Activated naive CD8-positive, alpha-beta T cell treated with anti-CD3 and anti-CD28 coated beads for 36 hours (primary cell): ENCODE measurements at regions not wholly inside any gene's neighbourhood (a gene's known extent, or its start where the extent isn't known, plus 50 kb on each side); places are given as distances from the start of the nearest gene placed in this dataset.

Source experiments
- DNase-seq: peaks from one replicate; pipeline ENCODE4 v3.0.0; 2021
- H3K27ac Mint-ChIP-seq: one replicate; pipeline ENCODE4 v1.8.0; 2022; ENCODE audit warnings: mild to moderate bottlenecking, moderate library complexity, mixed read lengths
- H3K27me3 Mint-ChIP-seq: one replicate; pipeline ENCODE4 v1.8.0; 2022; ENCODE audit warnings: mild to moderate bottlenecking, mixed read lengths
- H3K36me3 Mint-ChIP-seq: one replicate; pipeline ENCODE4 v1.8.0; 2021; ENCODE audit warnings: mild to moderate bottlenecking, mixed read lengths
- H3K4me1 Mint-ChIP-seq: one replicate; pipeline ENCODE4 v1.8.0; 2021; ENCODE audit warnings: mixed read lengths
- H3K4me3 Mint-ChIP-seq: one replicate; pipeline ENCODE4 v1.8.0; 2022; ENCODE audit warnings: mild to moderate bottlenecking, moderate library complexity, mixed read lengths
- H3K9me3 Mint-ChIP-seq: one replicate; pipeline ENCODE4 v1.8.0; 2022; ENCODE audit warnings: mixed read lengths

- no peaks in the 10 kb centered on the region for H3K36me3 Mint-ChIP-seq
- H3K27ac Mint-ChIP-seq = no peak overlapping the region
- H3K9me3 Mint-ChIP-seq = no peaks in the 10 kb centered on the region
- DNase-seq = no peak
- peaks cover 8% of the 10 kb centered on the region for H3K27me3 Mint-ChIP-seq
- H3K4me3 Mint-ChIP-seq = no peak overlapping the region
- H3K4me1 Mint-ChIP-seq = no peaks in the 10 kb centered on the region
These were observed 112.2 kb upstream of the ZNF608 start for GRCh38 chr5:124858612-124859011.

GRCh38 chr5:124859027-124859426, 112.6 kb upstream of the ZNF608 start:
- Mint-ChIP-seq H3K27ac (no peak overlapping the region), H3K27me3 (peaks cover 8% of the 10 kb centered on the region), H3K4me3 (no peak overlapping the region), H3K36me3 (no peaks in the 10 kb centered on the region), H3K9me3 (no peaks in the 10 kb centered on the region), H3K4me1 (no peaks in the 10 kb centered on the region)
- DNase-seq = no peak

GRCh38 chr5:124859556-124860290, 113.3 kb upstream of the ZNF608 start:
- H3K4me1 Mint-ChIP-seq = no peaks in the 10 kb centered on the region
- H3K27me3 Mint-ChIP-seq = peaks cover 8% of the 10 kb centered on the region
- H3K4me3 Mint-ChIP-seq = no peak overlapping the region
- DNase-seq = no peak
- no peaks in the 10 kb centered on the region for H3K9me3 Mint-ChIP-seq
- no peak overlapping the region for H3K27ac Mint-ChIP-seq
- H3K36me3 Mint-ChIP-seq = no peaks in the 10 kb centered on the region

DNA sequence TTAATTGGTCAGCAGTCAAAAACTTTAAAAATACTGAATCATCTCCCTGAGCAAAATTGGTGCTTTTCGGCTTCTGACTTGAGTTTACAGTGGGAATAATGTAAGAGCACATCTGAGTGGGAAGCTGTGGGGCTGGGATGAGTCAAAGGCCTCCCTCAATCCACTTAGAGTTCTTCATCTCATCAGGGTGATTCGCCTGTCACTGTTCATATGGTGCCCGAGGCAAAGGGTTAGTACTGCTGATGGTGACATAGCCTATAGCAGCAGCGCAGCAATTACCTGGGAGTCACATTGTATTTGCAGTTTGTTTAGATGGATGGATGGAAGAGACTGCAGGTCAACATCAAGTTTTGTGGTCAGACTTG, 113.8 kb upstream of the ZNF608 start:
- H3K27ac Mint-ChIP-seq = no peak overlapping the region
- DNase-seq = no peak
- H3K9me3 Mint-ChIP-seq = no peaks in the 10 kb centered on the region
- peaks cover 8% of the 10 kb centered on the region for H3K27me3 Mint-ChIP-seq
- H3K36me3 Mint-ChIP-seq = no peaks in the 10 kb centered on the region
- no peaks in the 10 kb centered on the region for H3K4me1 Mint-ChIP-seq
- H3K4me3 Mint-ChIP-seq = no peak overlapping the region

DNA sequence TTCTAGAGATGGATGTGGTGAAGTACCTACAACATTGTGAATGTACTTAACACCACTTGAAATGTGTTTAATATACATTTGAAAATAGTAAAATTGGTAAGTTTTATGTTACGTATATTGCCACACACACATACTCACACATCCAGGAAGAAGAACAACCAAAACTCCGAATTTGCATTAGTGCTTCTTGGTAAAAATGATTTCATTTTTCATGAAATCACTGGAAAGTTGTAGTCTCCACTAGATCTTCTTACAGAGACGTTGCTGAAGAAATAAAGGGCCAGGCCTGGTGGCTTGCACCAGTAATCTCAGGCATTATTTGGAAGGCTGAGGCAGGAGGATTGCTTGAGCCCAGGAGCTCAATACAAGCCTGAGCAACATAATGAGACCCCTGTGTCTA, 118.6 kb upstream of the ZNF608 start:
- H3K4me1 Mint-ChIP-seq = peaks cover 4% of the 10 kb centered on the region

GRCh38 chr5:124865603-124866354, 119.3 kb upstream of the ZNF608 start:
- Mint-ChIP-seq H3K4me3 (no peak overlapping the region), H3K4me1 (peaks cover 4% of the 10 kb centered on the region), H3K27me3 (no peaks in the 10 kb centered on the region), H3K36me3 (no peaks in the 10 kb centered on the region), H3K9me3 (peaks cover 2% of the 10 kb centered on the region), H3K27ac (no peak overlapping the region)
- DNase-seq = no peak

More for the DNA sequence above, 118.6 kb upstream of the ZNF608 start:
- no peak for DNase-seq
- peaks cover 2% of the 10 kb centered on the region for H3K9me3 Mint-ChIP-seq
- no peaks in the 10 kb centered on the region for H3K36me3 Mint-ChIP-seq
- no peaks in the 10 kb centered on the region for H3K27me3 Mint-ChIP-seq
- H3K27ac Mint-ChIP-seq = no peak overlapping the region
- no peak overlapping the region for H3K4me3 Mint-ChIP-seq

GRCh38 chr5:124866355-124867136, 120.1 kb upstream of the ZNF608 start:
- H3K27ac Mint-ChIP-seq = no peak overlapping the region
- DNase-seq = no peak
- no peak overlapping the region for H3K4me3 Mint-ChIP-seq
- peaks cover 4% of the 10 kb centered on the region for H3K4me1 Mint-ChIP-seq
- H3K9me3 Mint-ChIP-seq = peaks cover 2% of the 10 kb centered on the region
- no peaks in the 10 kb centered on the region for H3K27me3 Mint-ChIP-seq
- no peaks in the 10 kb centered on the region for H3K36me3 Mint-ChIP-seq

DNA sequence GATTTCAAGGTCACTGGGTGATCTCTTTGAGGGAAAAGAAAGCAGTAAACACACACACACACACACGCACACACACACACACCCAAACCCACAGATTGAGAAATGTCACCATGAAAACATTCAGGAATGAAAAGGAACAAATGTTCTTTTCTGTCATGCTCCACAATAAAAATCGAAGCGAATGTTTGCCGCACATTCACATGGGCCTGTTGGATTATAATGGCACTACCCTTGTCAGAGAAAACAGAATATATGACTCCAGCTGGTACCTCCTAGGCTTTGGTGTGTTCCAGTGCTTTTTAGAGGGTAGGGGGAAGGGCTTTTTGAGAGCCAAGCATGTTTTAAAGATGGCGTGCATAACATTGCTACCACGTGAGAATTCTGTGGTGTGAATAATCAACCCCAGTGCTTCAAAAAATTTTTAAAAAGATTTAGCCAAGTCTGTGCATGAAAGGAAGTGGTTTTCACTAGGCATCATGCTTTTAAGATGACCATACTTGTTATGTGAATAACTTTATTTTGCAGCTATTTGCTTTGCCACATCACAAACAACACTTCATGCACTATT, 120.8 kb upstream of the ZNF608 start:
- Mint-ChIP-seq H3K36me3 (no peaks in the 10 kb centered on the region), H3K4me3 (no peak overlapping the region), H3K9me3 (peaks cover 2% of the 10 kb centered on the region), H3K27me3 (no peaks in the 10 kb centered on the region), H3K4me1 (peaks cover 4% of the 10 kb centered on the region), H3K27ac (no peak overlapping the region)
- DNase-seq = no peak

DNA sequence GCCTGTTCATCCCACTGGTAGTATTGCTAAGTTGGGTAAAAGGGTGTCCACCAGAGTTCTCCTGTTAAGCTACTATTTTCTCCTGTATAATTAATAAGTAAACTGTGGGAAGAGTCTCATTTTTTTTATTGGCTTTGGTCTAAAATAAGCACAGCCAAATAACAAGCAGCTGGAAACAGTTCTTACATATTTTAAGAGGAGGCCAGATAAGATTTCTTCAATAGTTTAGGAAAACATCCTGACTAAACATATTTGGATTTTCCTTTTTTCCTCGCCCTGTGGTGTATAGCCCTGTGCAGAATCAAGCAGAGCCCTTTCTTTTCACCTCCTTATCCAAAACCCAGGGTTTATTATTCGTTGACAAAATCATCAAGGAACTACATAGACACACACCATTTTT, 122.2 kb upstream of the ZNF608 start:
- Mint-ChIP-seq H3K27me3 (no peaks in the 10 kb centered on the region), H3K27ac (no peak overlapping the region), H3K4me1 (peaks cover 4% of the 10 kb centered on the region), H3K4me3 (no peak overlapping the region), H3K9me3 (peaks cover 2% of the 10 kb centered on the region), H3K36me3 (no peaks in the 10 kb centered on the region)
- no peak for DNase-seq

GRCh38 chr5:124869426-124870033, 123.1 kb upstream of the ZNF608 start:
- Mint-ChIP-seq H3K36me3 (no peaks in the 10 kb centered on the region), H3K27ac (no peak overlapping the region), H3K4me3 (no peak overlapping the region), H3K27me3 (no peaks in the 10 kb centered on the region), H3K9me3 (peaks cover 2% of the 10 kb centered on the region), H3K4me1 (peaks cover 4% of the 10 kb centered on the region)
- DNase-seq = no peak

GRCh38 chr5:124870070-124870469, 123.6 kb upstream of the ZNF608 start:
- no peaks in the 10 kb centered on the region for H3K27me3 Mint-ChIP-seq
- H3K27ac Mint-ChIP-seq = no peak overlapping the region
- peaks cover 4% of the 10 kb centered on the region for H3K4me1 Mint-ChIP-seq
- H3K9me3 Mint-ChIP-seq = peaks cover 2% of the 10 kb centered on the region
- no peak overlapping the region for H3K4me3 Mint-ChIP-seq
- no peak for DNase-seq
- no peaks in the 10 kb centered on the region for H3K36me3 Mint-ChIP-seq

- DNase-seq = no peak
- Mint-ChIP-seq H3K9me3 (no peaks in the 10 kb centered on the region), H3K36me3 (no peaks in the 10 kb centered on the region), H3K4me1 (peaks cover 4% of the 10 kb centered on the region), H3K27me3 (peaks cover 3% of the 10 kb centered on the region), H3K4me3 (no peak overlapping the region), H3K27ac (no peak overlapping the region)
These were observed 124.9 kb upstream of the ZNF608 start for GRCh38 chr5:124871303-124871702.

GRCh38 chr5:124872086-124872485, 125.6 kb upstream of the ZNF608 start:
- H3K27ac Mint-ChIP-seq = no peak overlapping the region
- H3K4me1 Mint-ChIP-seq = no peaks in the 10 kb centered on the region
- H3K4me3 Mint-ChIP-seq = no peak overlapping the region
- DNase-seq = no peak
- peaks cover 3% of the 10 kb centered on the region for H3K27me3 Mint-ChIP-seq
- no peaks in the 10 kb centered on the region for H3K9me3 Mint-ChIP-seq
- H3K36me3 Mint-ChIP-seq = no peaks in the 10 kb centered on the region

DNA sequence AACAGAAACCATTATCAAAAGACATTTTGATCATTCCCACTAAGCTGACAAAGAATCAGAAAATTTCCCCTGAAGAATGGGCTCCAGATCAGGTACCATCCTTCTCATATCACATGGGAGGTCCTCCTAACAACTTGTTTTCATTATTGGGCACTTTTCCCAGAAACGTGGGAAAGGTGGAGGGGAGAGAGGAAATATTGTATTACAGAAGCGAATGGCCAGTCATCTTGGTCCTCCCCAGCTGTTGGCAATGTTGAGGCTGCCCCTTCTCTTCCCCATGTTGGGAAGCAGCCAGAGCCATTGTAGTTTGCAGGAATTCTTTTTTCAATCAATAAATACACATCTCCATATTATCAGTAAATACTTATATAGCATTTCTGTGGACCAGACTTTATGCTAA, 126.2 kb upstream of the ZNF608 start:
- H3K36me3 Mint-ChIP-seq = no peaks in the 10 kb centered on the region
- DNase-seq = no peak
- no peaks in the 10 kb centered on the region for H3K9me3 Mint-ChIP-seq

GRCh38 chr5:124873188-124873587, 126.7 kb upstream of the ZNF608 start:
- no peak overlapping the region for H3K27ac Mint-ChIP-seq
- peaks cover 3% of the 10 kb centered on the region for H3K27me3 Mint-ChIP-seq
- no peaks in the 10 kb centered on the region for H3K36me3 Mint-ChIP-seq
- H3K4me3 Mint-ChIP-seq = no peak overlapping the region
- H3K4me1 Mint-ChIP-seq = no peaks in the 10 kb centered on the region
- no peak for DNase-seq
- no peaks in the 10 kb centered on the region for H3K9me3 Mint-ChIP-seq

More for the DNA sequence above, 126.2 kb upstream of the ZNF608 start:
- H3K27me3 Mint-ChIP-seq = peaks cover 3% of the 10 kb centered on the region
- H3K27ac Mint-ChIP-seq = no peak overlapping the region
- H3K4me3 Mint-ChIP-seq = no peak overlapping the region
- H3K4me1 Mint-ChIP-seq = no peaks in the 10 kb centered on the region
